GM21515 (cell line): ENCODE measurements at regions not wholly inside any gene's neighbourhood (a gene's known extent, or its start where the extent isn't known, plus 50 kb on each side); places are given as distances from the start of the nearest gene placed in this dataset.

Experiments
- ATAC-seq: cut with Tn5 transposase; IDR thresholded peaks from one replicate; pipeline ENCODE4 v1.9.1; 2021; ENCODE audit not compliant: unreplicated experiment

DNA sequence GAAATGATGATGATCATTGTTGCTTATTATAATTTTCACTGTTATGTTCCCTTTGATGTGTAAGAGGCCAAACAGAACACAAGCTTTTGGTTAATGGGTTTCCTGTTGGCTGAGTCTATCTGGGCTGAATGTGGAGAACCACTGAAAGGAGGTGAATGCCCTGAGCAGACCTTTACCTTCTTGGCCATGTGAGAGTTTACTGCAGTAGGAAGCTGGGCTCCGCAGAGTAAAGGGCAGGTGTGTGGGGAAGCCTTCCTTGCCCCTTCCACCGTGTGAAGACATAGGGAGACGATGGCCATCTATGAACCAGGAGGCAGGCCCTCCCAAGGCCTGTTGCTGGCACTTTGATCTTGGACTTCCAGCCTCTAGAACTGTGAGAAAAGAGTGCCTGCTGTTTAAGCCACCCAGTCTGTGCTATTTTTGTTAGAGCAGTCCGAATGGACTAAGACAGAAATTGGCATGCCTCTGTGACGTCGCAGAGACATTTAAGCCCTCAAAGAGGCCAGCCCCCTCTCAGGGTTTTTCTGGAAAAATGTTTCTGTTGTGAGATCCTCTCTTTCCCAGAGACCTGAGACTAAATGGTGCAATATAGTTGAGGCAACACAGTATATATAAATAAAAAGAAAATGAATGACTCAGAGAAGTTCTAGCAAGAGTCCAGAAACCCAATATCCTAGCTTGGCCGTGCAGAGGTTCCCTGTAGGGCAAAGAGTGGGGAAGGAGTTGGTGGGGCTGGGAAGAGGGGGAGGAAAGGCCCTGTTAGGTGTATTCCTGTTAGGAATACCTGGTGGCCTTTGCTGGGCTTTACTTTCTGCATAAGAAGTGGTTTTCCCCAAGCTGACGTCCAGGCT, 121.9 kb upstream of the LGALSL start:
- no peak for ATAC-seq

- ATAC-seq, result no peak
These were observed 117.8 kb upstream of the LGALSL start for GRCh38 chr2:64336171-64336570.

- ATAC-seq, result no peak
These were observed 116.6 kb upstream of the LGALSL start for GRCh38 chr2:64337314-64337713.

GRCh38 chr2:64338108-64338507, 115.9 kb upstream of the LGALSL start:
- no peak for ATAC-seq

DNA sequence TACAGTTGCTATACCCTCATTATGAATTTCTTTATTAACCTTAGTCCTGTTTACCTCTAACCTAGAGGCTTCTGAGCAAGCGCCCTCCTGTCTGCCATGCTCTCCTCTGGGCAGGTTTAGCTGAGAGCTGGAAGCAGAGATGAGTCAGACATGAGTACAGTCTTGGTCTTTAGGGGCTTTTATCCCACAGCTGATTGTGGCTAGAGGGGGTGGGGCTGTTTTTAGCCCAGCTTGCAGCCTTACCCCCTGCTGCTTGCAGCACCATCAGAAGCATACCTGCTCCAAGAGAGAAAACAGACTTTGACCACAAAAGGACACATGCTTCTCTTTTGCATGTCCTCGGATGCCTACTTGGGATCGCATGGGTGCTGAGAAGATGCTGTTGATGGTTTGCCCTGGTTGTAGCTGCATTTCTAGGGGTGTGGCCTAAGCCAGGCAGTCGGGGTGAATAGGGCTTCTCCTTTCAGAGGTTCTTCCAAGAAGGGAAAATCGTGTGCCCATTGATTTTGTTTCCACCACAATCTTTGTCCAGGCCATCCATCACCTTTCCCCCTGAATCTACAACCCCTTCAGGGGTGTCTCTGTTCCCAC, 115.0 kb upstream of the LGALSL start:
- ATAC-seq, result no peak

DNA sequence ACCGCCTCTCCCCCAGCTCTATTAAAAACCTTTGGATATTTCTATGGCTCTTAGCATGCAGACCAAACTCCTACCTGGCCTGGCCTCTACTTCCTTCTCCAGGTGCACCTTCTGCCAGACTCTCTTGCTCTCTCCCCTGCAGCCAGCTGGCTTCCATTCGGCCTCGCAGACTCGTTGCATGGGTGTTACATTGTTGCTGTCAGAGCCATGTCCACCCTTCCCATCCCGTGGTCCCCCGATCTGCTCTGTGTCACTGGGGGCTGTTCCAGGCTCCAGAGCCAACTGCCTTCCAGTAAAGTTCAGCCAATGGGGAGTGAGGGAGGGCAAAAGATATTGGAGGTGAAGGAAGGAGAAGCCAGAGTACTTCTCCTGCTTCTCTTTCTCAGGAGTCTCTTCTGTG, 112.5 kb upstream of the LGALSL start:
- ATAC-seq, result no peak

DNA sequence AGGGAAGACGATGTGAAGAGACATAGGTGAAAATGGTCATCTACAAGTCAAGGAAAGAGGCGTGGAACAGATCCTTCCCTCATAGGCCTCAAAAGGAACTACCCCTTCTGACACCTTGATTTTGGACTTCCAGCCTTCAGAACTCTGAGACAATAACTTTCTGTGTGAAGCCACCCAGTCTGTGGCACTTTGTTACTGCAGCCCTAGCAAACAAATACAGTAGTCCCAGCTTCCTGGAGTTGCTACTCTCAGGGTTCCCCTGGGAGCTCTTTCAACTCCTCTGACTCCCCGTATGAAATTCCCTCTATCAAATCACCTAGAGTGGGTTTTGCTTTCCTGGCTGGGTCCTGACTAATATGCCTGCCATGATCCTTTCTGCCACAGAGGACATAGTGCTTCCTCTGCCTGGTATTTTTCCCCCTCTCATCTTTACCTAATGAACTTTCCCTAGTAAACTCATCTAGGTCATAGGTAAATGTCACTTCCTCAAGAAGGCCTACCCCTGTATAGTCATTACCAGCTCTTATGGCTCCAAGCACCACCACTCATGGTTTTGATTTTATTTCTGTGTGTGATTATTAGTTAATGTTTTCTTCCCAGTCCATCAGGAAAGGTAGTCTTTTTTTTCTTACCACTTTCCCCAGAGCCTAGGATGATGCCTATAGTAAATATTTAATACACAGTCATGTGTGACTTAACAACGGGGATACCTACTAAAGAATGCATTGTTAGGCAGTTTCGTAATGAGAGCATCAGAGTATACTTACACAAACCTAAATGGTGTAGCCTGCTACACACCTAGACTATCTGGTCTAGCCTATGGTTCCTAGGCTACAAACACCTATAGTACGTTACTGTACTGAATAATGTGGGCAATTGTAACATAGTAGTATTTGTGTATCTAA, 111.5 kb upstream of the LGALSL start:
- no peak for ATAC-seq

GRCh38 chr2:64344999-64345576, 108.9 kb upstream of the LGALSL start:
- ATAC-seq, result no peak

GRCh38 chr2:64345998-64346397, 108.0 kb upstream of the LGALSL start:
- no peak for ATAC-seq

DNA sequence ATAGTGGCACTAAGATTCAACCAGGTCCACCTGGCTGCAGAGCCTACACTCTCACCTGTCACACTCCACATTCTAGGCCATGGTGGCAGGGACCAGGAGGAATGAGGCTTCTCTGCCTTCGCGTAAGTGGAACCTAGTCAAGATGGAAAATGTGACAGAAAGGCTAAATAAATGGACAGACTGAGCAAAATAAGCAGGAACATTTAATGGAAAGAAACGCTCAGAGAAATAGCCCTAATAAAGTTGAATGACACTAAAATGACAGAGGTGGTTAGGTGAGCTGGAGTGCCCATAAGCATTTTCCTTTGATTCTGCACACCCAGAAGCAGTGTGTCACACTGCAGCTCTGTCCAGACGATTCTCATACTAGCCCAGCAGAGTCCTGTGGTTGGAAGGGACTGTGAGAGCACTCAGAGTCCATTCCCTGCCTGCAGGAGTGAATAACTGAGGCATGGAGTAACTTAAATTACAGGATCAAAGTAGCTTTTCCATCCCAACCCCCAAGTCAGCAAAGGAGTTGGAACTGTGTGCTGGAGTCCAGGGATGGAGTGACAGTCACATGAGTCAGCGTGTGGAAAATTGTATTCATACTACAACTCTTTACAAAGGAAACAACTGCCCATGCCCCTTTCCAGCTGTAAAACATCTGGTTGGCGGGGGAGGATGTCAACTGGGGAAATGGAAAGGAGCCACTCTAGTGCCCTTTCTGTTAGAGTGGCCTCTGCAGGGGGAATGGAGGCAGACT, 105.4 kb upstream of the LGALSL start:
- no peak for ATAC-seq

- no peak for ATAC-seq
These were observed 104.8 kb upstream of the LGALSL start for GRCh38 chr2:64349131-64349530.

- ATAC-seq, result no peak
These were observed 103.0 kb upstream of the LGALSL start for GRCh38 chr2:64350996-64351395.

DNA sequence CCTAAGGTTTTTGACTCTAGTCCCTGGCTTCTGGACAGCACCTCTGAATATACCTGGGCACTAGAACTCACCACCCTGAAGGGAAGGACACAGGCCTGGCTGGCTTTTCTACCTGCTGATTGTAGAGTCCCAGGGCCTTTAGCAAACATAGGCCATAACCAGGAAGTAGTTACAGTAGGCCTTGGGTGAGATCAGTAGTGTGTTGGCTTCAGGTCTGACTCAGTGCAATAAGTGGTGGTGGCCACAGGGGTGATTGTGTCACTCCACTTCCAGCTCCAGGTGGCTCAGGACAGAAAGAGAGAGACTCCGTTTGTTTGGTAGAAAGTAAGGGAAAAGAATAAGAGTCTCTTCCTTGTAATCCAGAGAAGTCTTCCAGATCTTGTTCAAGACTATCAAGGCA, 101.7 kb upstream of the LGALSL start:
- ATAC-seq, result no peak

DNA sequence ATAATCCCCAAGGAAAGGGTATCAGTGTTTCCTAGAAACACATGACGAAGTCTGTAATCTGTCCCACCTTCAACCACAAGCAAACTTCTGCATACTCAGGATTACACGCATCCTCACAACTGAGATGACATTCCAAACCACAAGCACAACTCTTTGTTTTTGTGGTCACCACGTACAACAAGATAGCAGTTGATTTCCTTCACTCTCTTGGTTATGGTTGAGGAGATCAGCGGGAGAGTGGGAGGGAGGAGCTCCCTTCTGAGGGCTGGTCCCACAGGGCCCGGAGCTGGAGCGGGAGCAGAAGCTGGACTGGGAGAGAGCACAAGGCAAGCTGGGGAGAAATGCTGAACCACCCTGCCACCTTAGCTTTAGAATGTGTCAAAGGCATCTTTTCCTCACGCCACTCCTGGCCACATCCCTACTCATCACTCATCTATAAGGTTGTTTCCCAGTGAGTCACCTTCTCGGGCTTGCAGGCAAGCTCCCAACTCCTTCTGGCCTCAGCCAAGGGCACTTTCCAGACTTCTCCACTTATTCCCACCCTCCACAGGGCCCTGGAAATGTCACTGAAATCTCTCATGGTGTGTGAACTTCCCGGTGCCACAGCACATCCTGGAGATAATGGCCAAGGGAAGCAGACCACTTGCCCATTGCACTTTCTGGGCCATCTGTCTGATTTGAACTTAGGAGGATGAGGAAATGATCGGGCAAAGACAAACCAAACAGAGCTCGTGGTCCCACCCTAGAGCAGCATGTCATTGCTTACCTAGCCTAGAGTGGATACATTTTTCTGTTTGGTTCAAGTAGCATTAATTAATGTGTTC, 98.9 kb upstream of the LGALSL start:
- ATAC-seq, result no peak

DNA sequence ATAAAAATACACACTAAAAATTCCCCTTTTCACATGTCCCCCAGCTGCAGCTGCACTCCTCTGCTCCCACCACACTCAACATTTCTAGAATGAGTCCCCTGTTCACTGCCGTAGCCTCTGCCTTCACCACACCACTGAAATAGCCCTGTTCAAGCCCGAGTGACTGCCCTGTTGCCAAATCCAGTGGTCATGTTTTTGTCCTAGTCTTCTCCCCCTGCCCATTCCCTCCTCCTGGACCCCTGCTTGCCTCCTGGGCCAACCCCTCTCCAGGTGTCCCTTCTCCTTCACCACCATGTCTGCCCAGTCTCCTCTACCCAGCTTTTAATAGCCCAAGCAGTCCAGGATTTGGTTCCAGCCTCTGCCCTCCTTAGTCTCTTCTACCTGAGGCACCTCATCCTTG, 97.1 kb upstream of the LGALSL start:
- no peak for ATAC-seq

- peak; percentile 35 for ATAC-seq
These were observed 94.6 kb upstream of the LGALSL start for GRCh38 chr2:64359171-64359891.

- peak; percentile 76 for ATAC-seq
These were observed 93.9 kb upstream of the LGALSL start for GRCh38 chr2:64359892-64360657.
